SK-N-MC (cell line): ENCODE measurements at regions not wholly inside any gene's neighbourhood (a gene's known extent, or its start where the extent isn't known, plus 50 kb on each side); places are given as distances from the start of the nearest gene placed in this dataset.

Experiments used
- EZH2 ChIP-seq: fragments of 200-600 bp; sonication (generic); IDR thresholded peaks from one replicate; pipeline ENCODE4 v1.6.1; 2017; ENCODE audit warnings: antibody characterized with exemption
- FOXP2 ChIP-seq: optimal IDR thresholded peaks from 2 replicates; pipeline ENCODE3; 2011; ENCODE audit warnings: mild to moderate bottlenecking, moderate library complexity; ENCODE audit not compliant: insufficient read depth; ENCODE audit errors: extremely low read length, control extremely low read depth
- POLR2AphosphoS5 ChIP-seq: IDR thresholded peaks from 2 replicates; pipeline ENCODE4 v1.6.1; 2012; ENCODE audit warnings: mild to moderate bottlenecking, low read depth, low read length, borderline replicate concordance

DNA sequence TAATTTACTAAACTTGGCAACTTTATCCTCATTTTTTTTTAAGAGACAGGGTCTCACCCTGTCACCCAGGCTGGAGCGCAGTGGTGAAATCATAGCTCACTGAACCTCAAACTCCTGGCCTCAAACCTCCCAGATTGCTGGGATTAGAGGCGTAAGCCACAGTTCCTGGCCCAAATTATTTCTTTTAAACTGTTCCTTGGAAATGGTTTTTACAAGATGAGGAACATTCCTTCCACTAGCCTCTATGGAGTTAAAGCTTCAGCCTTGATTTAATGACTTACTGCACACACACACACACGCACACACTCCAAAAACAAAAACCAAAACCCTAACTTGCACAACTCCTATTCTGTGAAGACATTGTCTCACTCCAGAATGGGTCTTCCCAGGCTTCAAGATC, 77.2 kb upstream of the TARS1 start:
- TF ChIP-seq EZH2 (no peak), POLR2AphosphoS5 (no peak), FOXP2 (no peak)
